CD4-positive, alpha-beta T cell treated with Interleukin-4 for 4 hours (primary cell): ENCODE measurements at regions not wholly inside any gene's neighbourhood (a gene's known extent, or its start where the extent isn't known, plus 50 kb on each side); places are given as distances from the start of the nearest gene placed in this dataset.

Experiments used
- DNase-seq: peaks from one replicate; pipeline ENCODE4 v3.0.0-alpha.2; 2020

- DNase-seq, result no peak
These were observed 165.3 kb downstream of the DICER1 start for GRCh38 chr14:94992046-94992445.

GRCh38 chr14:94989946-94990345 lies 167.4 kb downstream of the DICER1 start:
- no peak for DNase-seq

GRCh38 chr14:94989417-94989816 lies 167.9 kb downstream of the DICER1 start:
- DNase-seq, result no peak

- no peak for DNase-seq
These were observed 169.9 kb downstream of the DICER1 start for GRCh38 chr14:94987409-94987808.

- DNase-seq, result no peak
These were observed 177.4 kb downstream of the DICER1 start for GRCh38 chr14:94979891-94980290.

GRCh38 chr14:94977016-94977415 lies 180.3 kb downstream of the DICER1 start:
- DNase-seq, result no peak

- DNase-seq, result no peak
These were observed 182.0 kb downstream of the DICER1 start for GRCh38 chr14:94975366-94975765.

- no peak for DNase-seq
These were observed 182.4 kb downstream of the DICER1 start for GRCh38 chr14:94974893-94975292.

GRCh38 chr14:94974422-94974821 lies 182.9 kb downstream of the DICER1 start:
- DNase-seq, result no peak

- DNase-seq, result no peak
These were observed 185.6 kb downstream of the DICER1 start for GRCh38 chr14:94971750-94972149.

GRCh38 chr14:94970941-94971730 lies 186.2 kb downstream of the DICER1 start:
- DNase-seq, result no peak

GRCh38 chr14:94969766-94970165 lies 187.6 kb downstream of the DICER1 start:
- DNase-seq, result no peak

GRCh38 chr14:94966868-94967267 lies 190.5 kb downstream of the DICER1 start:
- no peak for DNase-seq

GRCh38 chr14:94966344-94966743 lies 191.0 kb downstream of the DICER1 start:
- DNase-seq, result no peak

GRCh38 chr14:94965551-94966313 lies 191.6 kb downstream of the DICER1 start:
- DNase-seq, result no peak

GRCh38 chr14:94964931-94965330 lies 192.4 kb downstream of the DICER1 start:
- no peak for DNase-seq

GRCh38 chr14:94964181-94964580 lies 193.1 kb downstream of the DICER1 start:
- DNase-seq, result no peak

GRCh38 chr14:94963051-94963450 lies 193.1 kb upstream of the GSC start:
- no peak for DNase-seq

- no peak for DNase-seq
These were observed 192.3 kb upstream of the GSC start for GRCh38 chr14:94962166-94962575.

- no peak for DNase-seq
These were observed 191.7 kb upstream of the GSC start for GRCh38 chr14:94961386-94962165.

- DNase-seq, result no peak
These were observed 190.5 kb upstream of the GSC start for GRCh38 chr14:94960285-94961001.

- DNase-seq, result no peak
These were observed 183.8 kb upstream of the GSC start for GRCh38 chr14:94953541-94954260.
